H1 (cell line): ENCODE measurements at regions not wholly inside any gene's neighbourhood (a gene's known extent, or its start where the extent isn't known, plus 50 kb on each side); places are given as distances from the start of the nearest gene placed in this dataset.

ENCODE experiments used
- CTCF ChIA-PET: fragments of 300-600 bp; sonication (Branson Sonifier 250); formaldehyde crosslinking; loops from one replicate; lab custom pipeline; 2021; ENCODE audit not compliant: partially characterized antibody; lab: Charles Lee
- POLR2A ChIA-PET: fragments of 300-600 bp; sonication (Branson Sonifier 250); formaldehyde crosslinking; loops from one replicate; lab custom pipeline; 2021; ENCODE audit warnings: inconsistent platforms; ENCODE audit not compliant: partially characterized antibody; lab: Charles Lee
- DNase-seq, 2 experiments: peaks; one replicate each; pipeline versions ENCODE4 v3.0.0 to v3.0.0-alpha.2; 2010 to 2022; ENCODE audit warnings: low spot score in 2 of 2, low read depth in 1 of 2, mixed read lengths in 1 of 2
- FAIRE-seq: peaks from 2 replicates; lab custom pipeline; 2011; peaks lifted over from hg19 to GRCh38; lab: Jason Lieb, UNC
- H2AFZ ChIP-seq: 2 replicates; pipeline ENCODE4 v1.8.1; 2012; ENCODE audit warnings: low read length, inconsistent platforms
- H2AK5ac ChIP-seq: 2 replicates; pipeline ENCODE4 v1.6.1; 2013; ENCODE audit warnings: low read depth, low read length
- H2BK120ac ChIP-seq: replicated peaks from 2 replicates; pipeline ENCODE3; 2013; ENCODE audit warnings: low read depth, low read length, inconsistent platforms
- H2BK12ac ChIP-seq: 2 replicates; pipeline ENCODE4 v1.6.1; 2013; ENCODE audit warnings: low read depth, low read length
- H2BK15ac ChIP-seq: 2 replicates; pipeline ENCODE4 v1.6.1; 2013; ENCODE audit warnings: low read length
- H2BK20ac ChIP-seq: 2 replicates; pipeline ENCODE4 v1.6.1; 2013; ENCODE audit warnings: low read length
- H2BK5ac ChIP-seq: 2 replicates; pipeline ENCODE4 v1.6.1; 2013; ENCODE audit warnings: low read depth, low read length
- H3K14ac ChIP-seq: 2 replicates; pipeline ENCODE4 v1.6.1; 2013; ENCODE audit warnings: inconsistent platforms; ENCODE audit not compliant: insufficient read length
- H3K18ac ChIP-seq: 2 replicates; pipeline ENCODE4 v1.6.1; 2013; ENCODE audit warnings: low read length; ENCODE audit errors: extremely low read depth
- H3K23ac ChIP-seq: 2 replicates; pipeline ENCODE4 v1.6.1; 2013; ENCODE audit warnings: inconsistent platforms; ENCODE audit not compliant: insufficient read length
- H3K23me2 ChIP-seq: 2 replicates; pipeline ENCODE4 v1.6.1; 2013; ENCODE audit warnings: low read depth, low read length
- H3K27ac ChIP-seq: 2 replicates; pipeline ENCODE4 v1.6.1; 2011; ENCODE audit warnings: low read depth, low read length, inconsistent platforms
- H3K27me3 ChIP-seq, 4 experiments: replicated peaks in 1 of 4; 1 replicate in 1 of 4; 2 replicates in 3 of 4; pipeline versions ENCODE4 v1.6.1 to v1.8.1; 2011 to 2013; ENCODE audit warnings: low read length in 3 of 4, mild to moderate bottlenecking in 3 of 4, inconsistent platforms in 2 of 4, mixed read lengths in 2 of 4, moderate library complexity in 1 of 4; ENCODE audit not compliant: control insufficient read depth in 3 of 4, insufficient read depth in 3 of 4; ENCODE audit errors: extremely low read depth in 1 of 4
- H3K36me3 ChIP-seq, 4 experiments: 2 replicates each; pipeline versions ENCODE4 v1.6.1 to v1.8.1; 2011 to 2013; ENCODE audit warnings: mild to moderate bottlenecking in 4 of 4, low read length in 3 of 4, moderate library complexity in 2 of 4, control low read depth in 1 of 4, inconsistent platforms in 1 of 4; ENCODE audit not compliant: insufficient read depth in 4 of 4, control insufficient read depth in 2 of 4
- H3K4ac ChIP-seq: replicated peaks from 2 replicates; pipeline ENCODE3; 2013; ENCODE audit warnings: low read length, low read depth, mixed read lengths, inconsistent platforms; ENCODE audit not compliant: insufficient read length
- H3K4me1 ChIP-seq, 4 experiments: replicated peaks in 1 of 4; 1 replicate in 1 of 4; 2 replicates in 3 of 4; pipeline versions ENCODE4 v1.6.1 to v1.8.1; 2011 to 2013; ENCODE audit warnings: low read length in 3 of 4, inconsistent platforms in 2 of 4, mixed read lengths in 1 of 4; ENCODE audit not compliant: insufficient read depth in 4 of 4, control insufficient read depth in 3 of 4
- H3K4me2 ChIP-seq, 2 experiments: 2 replicates each; pipeline versions ENCODE4 v1.6.1 to v1.8.1; 2011 to 2013; ENCODE audit warnings: low read depth in 2 of 2, low read length in 2 of 2, control low read depth in 1 of 2, inconsistent platforms in 1 of 2, mild to moderate bottlenecking in 1 of 2; ENCODE audit not compliant: insufficient read depth in 1 of 2
- H3K4me3 ChIP-seq, 4 experiments: fragments of 200-600, 300-600 bp in 1 of 4; sonication (generic), shearing (Covaris generic), sonication (Bioruptor Twin) in 1 of 4; 2 replicates each; pipeline versions ENCODE4 v1.5.1 to v1.8.1; 2011 to 2016; ENCODE audit warnings: low read length in 4 of 4, low read depth in 3 of 4, control low read depth in 2 of 4, inconsistent platforms in 2 of 4, mild to moderate bottlenecking in 2 of 4, mixed read lengths in 1 of 4, moderate library complexity in 1 of 4; ENCODE audit not compliant: insufficient read depth in 2 of 4; ENCODE audit errors: extremely low read depth in 1 of 4
- H3K56ac ChIP-seq: replicated peaks from 2 replicates; pipeline ENCODE3; 2013; ENCODE audit warnings: low read depth, mild to moderate bottlenecking, mixed read lengths, low read length, inconsistent platforms; ENCODE audit not compliant: insufficient read length
- H3K79me1 ChIP-seq: 2 replicates; pipeline ENCODE4 v1.6.1; 2013; ENCODE audit warnings: low read depth, low read length, control low read depth
- H3K79me2 ChIP-seq, 2 experiments: 2 replicates each; pipeline versions ENCODE4 v1.6.1 to v1.8.1; 2012 to 2013; ENCODE audit warnings: low read length in 2 of 2, mild to moderate bottlenecking in 2 of 2, inconsistent platforms in 1 of 2; ENCODE audit not compliant: insufficient read depth in 2 of 2, control insufficient read depth in 1 of 2
- H3K9ac ChIP-seq, 4 experiments: replicated peaks in 1 of 4; 1 replicate in 1 of 4; 2 replicates in 3 of 4; pipeline versions ENCODE4 v1.6.1 to v1.8.1; 2011 to 2013; ENCODE audit warnings: low read depth in 3 of 4, low read length in 3 of 4, control low read depth in 2 of 4, mild to moderate bottlenecking in 2 of 4, moderate library complexity in 2 of 4, inconsistent platforms in 1 of 4; ENCODE audit errors: extremely low read depth in 1 of 4
- H3K9me3 ChIP-seq, 2 experiments: 2 replicates each; pipeline versions ENCODE4 v1.6.1 to v1.8.1; 2012 to 2013; ENCODE audit warnings: mild to moderate bottlenecking in 2 of 2, moderate library complexity in 2 of 2, control low read depth in 1 of 2, inconsistent platforms in 1 of 2, low read depth in 1 of 2, low read length in 1 of 2, mixed read lengths in 1 of 2; ENCODE audit not compliant: insufficient read depth in 2 of 2
- H4K20me1 ChIP-seq, 2 experiments: replicated peaks in 1 of 2; 2 replicates each; pipeline versions ENCODE3 to v1.8.1; 2011 to 2013; ENCODE audit warnings: inconsistent platforms in 2 of 2, low read length in 2 of 2, mild to moderate bottlenecking in 1 of 2; ENCODE audit not compliant: insufficient read depth in 2 of 2, control insufficient read depth in 1 of 2
- H4K5ac ChIP-seq: 2 replicates; pipeline ENCODE4 v1.6.1; 2013; ENCODE audit warnings: low read length, low read depth, mixed read lengths, inconsistent platforms; ENCODE audit not compliant: insufficient read length
- H4K8ac ChIP-seq: 2 replicates; pipeline ENCODE4 v1.8.0; 2013; ENCODE audit warnings: mild to moderate bottlenecking, moderate library complexity, low read length, inconsistent platforms; ENCODE audit not compliant: insufficient read depth; ENCODE audit errors: extremely low read depth
- H4K91ac ChIP-seq: replicated peaks from 2 replicates; pipeline ENCODE3; 2013; ENCODE audit warnings: low read length, mixed read lengths, inconsistent platforms; ENCODE audit not compliant: insufficient read length
- ATF3 ChIP-seq: IDR thresholded peaks from 2 replicates; pipeline ENCODE4 v1.6.1; 2011; ENCODE audit warnings: low read depth, mild to moderate bottlenecking, low read length; ENCODE audit not compliant: insufficient read depth
- BACH1 ChIP-seq: IDR thresholded peaks from 2 replicates; pipeline ENCODE4 v1.6.1; 2012; ENCODE audit warnings: low read length, improper control_type of control experiment
- CBX5 ChIP-seq: fragments of 300-800, 300-1000 bp; sonication (generic); IDR thresholded peaks from 2 replicates; pipeline ENCODE4 v1.7.1; 2016; ENCODE audit warnings: antibody characterized with exemption, low read length, low read depth
- CBX8 ChIP-seq: fragments of 300-800, 300-1000 bp; sonication (generic); IDR thresholded peaks from 2 replicates; pipeline ENCODE4 v1.7.1; 2016; ENCODE audit warnings: low read depth, low read length, borderline replicate concordance
- EZH2 ChIP-seq: fragments of 200-600 bp; sonication (generic); IDR thresholded peaks from 2 replicates; pipeline ENCODE4 v1.7.1; 2012; ENCODE audit warnings: low read depth, mild to moderate bottlenecking, moderate library complexity, low read length, inconsistent platforms; ENCODE audit not compliant: severe bottlenecking
- MAFK ChIP-seq: IDR thresholded peaks from 2 replicates; pipeline ENCODE4 v1.6.1; 2012; ENCODE audit warnings: low read depth, mild to moderate bottlenecking, improper control_type of control experiment, low read length
- NANOG ChIP-seq: IDR thresholded peaks from 2 replicates; pipeline ENCODE4 v1.6.1; 2011; ENCODE audit warnings: low read length, low read depth, mild to moderate bottlenecking, inconsistent platforms; ENCODE audit not compliant: insufficient read depth, poor library complexity, severe bottlenecking
- RAD21 ChIP-seq, 2 experiments: IDR thresholded peaks in 1 of 2; conservative IDR thresholded peaks in 1 of 2; 2 replicates each; pipeline ENCODE4 v1.6.1; 2011; ENCODE audit warnings: low read depth in 2 of 2, low read length in 2 of 2, improper control_type of control experiment in 1 of 2, inconsistent platforms in 1 of 2, mild to moderate bottlenecking in 1 of 2, moderate library complexity in 1 of 2
- RNF2 ChIP-seq: fragments of 200-900, 300-1000 bp; sonication (generic); IDR thresholded peaks from 2 replicates; pipeline ENCODE4 v1.7.1; 2016; ENCODE audit warnings: borderline replicate concordance, low read depth, mild to moderate bottlenecking, antibody characterized with exemption, low read length; ENCODE audit not compliant: poor library complexity, severe bottlenecking; ENCODE audit errors: missing control alignments
- SP4 ChIP-seq: IDR thresholded peaks from 2 replicates; pipeline ENCODE4 v1.6.1; 2012; ENCODE audit warnings: low read length, inconsistent platforms
- SRF ChIP-seq: IDR thresholded peaks from 2 replicates; pipeline ENCODE4 v1.6.1; 2011; ENCODE audit warnings: mild to moderate bottlenecking, low read depth, low read length, moderate library complexity
- TBP ChIP-seq: IDR thresholded peaks from 2 replicates; pipeline ENCODE4 v1.6.1; 2011; ENCODE audit warnings: low read depth, low read length, improper control_type of control experiment
- WGBS, 2 experiments: shearing (Covaris generic) in 1 of 2; methylation state at CpG; one replicate each; pipeline versions ENCODE4 v1.1.6 to v1.1.7; 2013 to 2015; ENCODE audit warnings: low lambda C conversion rate in 2 of 2, mixed read lengths in 2 of 2, inconsistent platforms in 1 of 2, low coverage in 1 of 2, missing lambda C conversion rate in 1 of 2; ENCODE audit not compliant: insufficient replicate concordance in 2 of 2, insufficient coverage in 1 of 2, insufficient read length in 1 of 2; ENCODE audit errors: extremely low coverage in 1 of 2, missing lambda C conversion rate in 1 of 2; 5-methylcytosine and 5-hydroxymethylcytosine counted together

- 89% methylated on average over 6 of the region's 6 CpGs; no CpG with 5 or more reads in 1 of the 2 experiments for WGBS, 2 experiments
- ChIA-PET POLR2A (interaction anchor here (0.7 kb wide), 1 partner anchor 11 kb away, joined by 3 read pairs; no protein-coding TSS in a partner anchor), CTCF (interaction anchor here (0.6 kb wide), 1 partner anchor 9 kb away, joined by 3 read pairs; no protein-coding TSS in a partner anchor)
- Histone ChIP-seq H3K23ac (no peak overlapping the region), H3K79me2 (peaks cover 0 to 2% of the 10 kb centered on the region in 2 experiments; a peak in 1 of 4 replicates), H2BK120ac (no peak overlapping the region), H3K4me2 (no peak overlapping the region), H2AK5ac (no peak overlapping the region), H4K5ac (no peak overlapping the region), H3K23me2 (no peaks in the 10 kb centered on the region), H2BK12ac (no peak overlapping the region), H3K4me1 (peaks cover 7 to 17% (median 10%) of the 10 kb centered on the region in 4 experiments), H3K14ac (no peak overlapping the region), H3K18ac (no peak overlapping the region), H3K79me1 (no peaks in the 10 kb centered on the region), H3K9ac (no peak overlapping the region), H3K27ac (no peak overlapping the region), H3K56ac (no peak overlapping the region), H2BK15ac (no peak overlapping the region), H4K91ac (no peak overlapping the region), H4K8ac (no peak overlapping the region), H3K4ac (no peak overlapping the region), H3K27me3 (no peaks in the 10 kb centered on the region; a peak in 1 of 7 replicates), H4K20me1 (no peaks in the 10 kb centered on the region), H3K36me3 (no peaks in the 10 kb centered on the region), H2AFZ (no peak overlapping the region), H3K9me3 (no peaks in the 10 kb centered on the region), H2BK5ac (no peak overlapping the region), H2BK20ac (no peak overlapping the region), H3K4me3 (no peak overlapping the region)
- no peak for DNase-seq
- no peak for FAIRE-seq
- TF ChIP-seq MAFK (no peak), CBX5 (no peak), TBP (no peak), CBX8 (no peak), RNF2 (no peak), EZH2 (no peak), SP4 (no peak), SRF (no peak), RAD21 (IDR thresholded peaks at IDR 0.05 in 1 of 2, conservative IDR thresholded peaks at IDR 0.05 in 1 of 2; ENCODE audit: low read depth in 2 of 2, low read length in 2 of 2) (no peak), BACH1 (no peak), NANOG (no peak), ATF3 (no peak)
Measured at GRCh38 chr2:118325321-118325955, 237.2 kb downstream of the INSIG2 start.
